IPS-NIHi7 (cell line): ENCODE measurements at regions not wholly inside any gene's neighbourhood (a gene's known extent, or its start where the extent isn't known, plus 50 kb on each side); places are given as distances from the start of the nearest gene placed in this dataset.

Source experiments
- DNase-seq: peaks from one replicate; pipeline ENCODE4 v3.0.0; 2012; ENCODE audit warnings: mixed read lengths; ENCODE audit errors: extremely low spot score

GRCh38 chr18:61948846-61949438 lies 56.1 kb upstream of the RNF152 start:
- no peak for DNase-seq

GRCh38 chr18:61948281-61948741 lies 55.5 kb upstream of the RNF152 start:
- no peak for DNase-seq

GRCh38 chr18:61946449-61946848 lies 53.6 kb upstream of the RNF152 start:
- no peak for DNase-seq

- no peak for DNase-seq
Measured at GRCh38 chr18:61943175-61943964, 50.6 kb upstream of the RNF152 start.
